RWPE2 (cell line): ENCODE measurements at regions not wholly inside any gene's neighbourhood (a gene's known extent, or its start where the extent isn't known, plus 50 kb on each side); places are given as distances from the start of the nearest gene placed in this dataset.

Source experiments
- ATAC-seq: fragments of 200-7000 bp; cut with Tn5 transposase; 3 replicates; pipeline ENCODE4 v1.9.1; 2021; ENCODE audit warnings: low read depth
- DNase-seq: peaks from one replicate; pipeline ENCODE4 v3.0.0-alpha.2; 2020; ENCODE audit warnings: low spot score
- H3K27ac ChIP-seq: fragments of 450-650 bp; 2 replicates; pipeline ENCODE4 v1.5.1; 2017; ENCODE audit warnings: mild to moderate bottlenecking; ENCODE audit not compliant: poor library complexity, severe bottlenecking
- H3K27me3 ChIP-seq: fragments of 250-450 bp; sonication (Bioruptor Pico); 2 replicates; pipeline ENCODE4 v1.5.1; 2021; ENCODE audit warnings: mild to moderate bottlenecking, moderate library complexity; ENCODE audit not compliant: insufficient read depth, poor library complexity, severe bottlenecking
- H3K36me3 ChIP-seq: fragments of 250-450 bp; sonication (Bioruptor Pico); 2 replicates; pipeline ENCODE4 v1.5.1; 2020; ENCODE audit warnings: low read depth, mild to moderate bottlenecking, moderate library complexity
- H3K4me1 ChIP-seq: fragments of 250-450 bp; sonication (Bioruptor Pico); 2 replicates; pipeline ENCODE4 v1.5.1; 2021; ENCODE audit warnings: mild to moderate bottlenecking, moderate library complexity; ENCODE audit not compliant: insufficient read depth, poor library complexity, severe bottlenecking
- H3K4me3 ChIP-seq: fragments of 250-450 bp; sonication (Bioruptor Pico); 2 replicates; pipeline ENCODE4 v1.5.1; 2021; ENCODE audit warnings: mild to moderate bottlenecking, moderate library complexity; ENCODE audit not compliant: severe bottlenecking
- H3K9me3 ChIP-seq: fragments of 250-450 bp; sonication (Bioruptor Pico); 2 replicates; pipeline ENCODE4 v1.5.1; 2021; ENCODE audit warnings: mild to moderate bottlenecking, moderate library complexity; ENCODE audit not compliant: severe bottlenecking
- TF ChIP-seq, protein P1 (sequence below): fragments of 450-650 bp; IDR thresholded peaks from one replicate; pipeline ENCODE4 v1.5.1; 2017; ENCODE audit warnings: mild to moderate bottlenecking, moderate library complexity; ENCODE audit not compliant: poor library complexity, severe bottlenecking

DNA sequence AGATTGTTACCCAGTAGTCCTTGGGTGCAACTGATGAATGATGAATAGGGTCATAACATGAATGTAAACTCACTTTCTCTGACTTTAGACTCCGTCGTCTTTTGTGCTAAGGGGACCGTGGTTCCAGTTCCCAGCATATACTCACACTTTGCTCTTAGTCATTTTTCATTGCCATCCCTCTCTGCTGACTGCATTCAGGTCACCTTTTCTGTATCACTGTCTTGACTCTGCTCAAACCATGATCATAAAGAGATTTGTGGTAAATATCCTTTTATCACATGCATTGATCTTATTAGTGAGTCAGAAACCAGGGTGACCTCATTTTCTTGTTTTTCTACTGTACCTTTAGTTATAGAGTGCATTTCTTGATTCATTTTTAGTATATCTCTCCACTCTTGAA is 141.1 kb upstream of the AGR3 start:
- H3K36me3 ChIP-seq, result no peaks in the 10 kb centered on the region
- TF ChIP-seq, protein P1, sequence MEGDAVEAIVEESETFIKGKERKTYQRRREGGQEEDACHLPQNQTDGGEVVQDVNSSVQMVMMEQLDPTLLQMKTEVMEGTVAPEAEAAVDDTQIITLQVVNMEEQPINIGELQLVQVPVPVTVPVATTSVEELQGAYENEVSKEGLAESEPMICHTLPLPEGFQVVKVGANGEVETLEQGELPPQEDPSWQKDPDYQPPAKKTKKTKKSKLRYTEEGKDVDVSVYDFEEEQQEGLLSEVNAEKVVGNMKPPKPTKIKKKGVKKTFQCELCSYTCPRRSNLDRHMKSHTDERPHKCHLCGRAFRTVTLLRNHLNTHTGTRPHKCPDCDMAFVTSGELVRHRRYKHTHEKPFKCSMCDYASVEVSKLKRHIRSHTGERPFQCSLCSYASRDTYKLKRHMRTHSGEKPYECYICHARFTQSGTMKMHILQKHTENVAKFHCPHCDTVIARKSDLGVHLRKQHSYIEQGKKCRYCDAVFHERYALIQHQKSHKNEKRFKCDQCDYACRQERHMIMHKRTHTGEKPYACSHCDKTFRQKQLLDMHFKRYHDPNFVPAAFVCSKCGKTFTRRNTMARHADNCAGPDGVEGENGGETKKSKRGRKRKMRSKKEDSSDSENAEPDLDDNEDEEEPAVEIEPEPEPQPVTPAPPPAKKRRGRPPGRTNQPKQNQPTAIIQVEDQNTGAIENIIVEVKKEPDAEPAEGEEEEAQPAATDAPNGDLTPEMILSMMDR, result no peak
- ATAC-seq, result no peak
- no peak for DNase-seq
- no peak overlapping the region for H3K27ac ChIP-seq
- peaks cover 17% of the 10 kb centered on the region for H3K4me1 ChIP-seq
- no peaks in the 10 kb centered on the region for H3K27me3 ChIP-seq
- no peak overlapping the region for H3K4me3 ChIP-seq
- no peaks in the 10 kb centered on the region for H3K9me3 ChIP-seq

DNA sequence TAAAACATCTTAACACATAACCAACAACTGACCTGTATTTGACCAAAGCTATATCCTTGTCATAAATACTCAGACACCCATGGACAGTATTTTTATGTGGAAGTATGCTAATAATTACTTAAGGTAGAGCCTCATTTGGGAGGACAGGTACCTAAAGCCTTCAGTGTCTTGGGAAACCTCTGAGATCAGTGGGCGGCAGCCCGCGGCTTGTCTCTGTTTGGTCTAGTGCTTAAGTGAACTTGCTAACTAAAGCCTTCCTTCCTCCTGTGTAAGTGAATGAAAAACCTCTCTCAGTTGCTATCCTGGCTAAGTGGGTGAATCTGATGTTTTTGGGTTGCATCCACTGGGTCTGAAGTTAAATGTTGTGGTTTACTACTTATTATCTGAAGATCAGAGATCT is 144.5 kb upstream of the AGR3 start:
- TF ChIP-seq, protein P1, result no peak
- H3K9me3 ChIP-seq, result no peaks in the 10 kb centered on the region
- H3K27ac ChIP-seq, result no peak overlapping the region
- H3K27me3 ChIP-seq, result no peaks in the 10 kb centered on the region
- DNase-seq (no peak), ATAC-seq (no peak)
- H3K4me3 ChIP-seq, result no peak overlapping the region
- no peaks in the 10 kb centered on the region for H3K36me3 ChIP-seq
- peaks cover 5% of the 10 kb centered on the region for H3K4me1 ChIP-seq

DNA sequence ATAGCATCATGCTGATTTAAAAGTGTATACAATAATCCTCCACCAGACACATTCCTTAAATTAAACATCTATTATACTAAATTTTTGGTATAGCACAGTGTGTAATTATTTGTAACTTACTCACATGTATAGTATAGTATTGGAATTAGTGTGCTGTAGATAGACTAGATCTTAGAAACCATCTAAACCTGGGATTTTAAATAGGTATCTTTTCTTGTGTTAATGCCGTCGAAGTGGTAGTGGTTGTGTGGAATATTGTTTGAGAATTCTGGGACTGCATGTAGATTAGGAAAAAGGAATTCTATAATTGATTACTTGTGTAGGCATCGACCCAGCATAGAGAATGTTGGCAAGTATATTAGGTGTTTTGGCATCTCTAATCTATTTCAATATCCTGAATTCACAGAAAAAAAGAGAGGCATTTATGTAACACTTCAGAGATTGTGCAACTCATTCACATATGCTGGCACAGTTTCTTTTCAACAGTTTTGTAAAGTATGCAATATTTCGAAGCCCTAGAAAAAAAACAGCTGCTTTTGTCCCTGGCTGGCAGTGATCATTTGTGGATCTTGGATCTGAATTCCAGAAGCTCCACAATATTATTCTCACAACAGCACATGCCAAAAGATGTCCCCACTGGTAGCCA is 145.5 kb upstream of the AGR3 start:
- TF ChIP-seq, protein P1, result no peak
- Histone ChIP-seq H3K36me3 (no peaks in the 10 kb centered on the region), H3K4me3 (no peak overlapping the region), H3K27ac (no peak overlapping the region), H3K9me3 (no peaks in the 10 kb centered on the region), H3K4me1 (no peaks in the 10 kb centered on the region), H3K27me3 (no peaks in the 10 kb centered on the region)
- DNase-seq (no peak), ATAC-seq (no peak)

DNA sequence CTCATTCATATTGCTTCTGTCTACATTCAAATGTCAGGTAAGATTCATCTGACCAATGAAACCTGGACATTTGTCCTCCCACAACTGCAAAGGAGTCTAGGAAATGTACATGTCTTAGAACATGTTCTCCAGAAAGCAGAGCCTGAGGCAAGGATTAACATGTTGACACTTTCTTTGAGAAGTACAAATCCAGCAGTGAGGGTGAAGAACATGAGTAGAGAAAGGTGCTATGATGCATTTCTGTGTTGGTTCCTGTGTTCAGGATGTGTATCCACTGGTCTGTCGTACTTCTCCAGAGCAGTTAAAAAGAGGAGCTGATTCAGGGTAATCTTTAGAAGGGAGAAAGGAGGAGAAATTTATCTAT is 146.0 kb upstream of the AGR3 start:
- DNase-seq (no peak), ATAC-seq (no peak)
- Histone ChIP-seq H3K27ac (no peak overlapping the region), H3K9me3 (no peaks in the 10 kb centered on the region), H3K27me3 (no peaks in the 10 kb centered on the region), H3K36me3 (no peaks in the 10 kb centered on the region), H3K4me1 (no peaks in the 10 kb centered on the region), H3K4me3 (no peak overlapping the region)
- TF ChIP-seq, protein P1, result no peak

DNA sequence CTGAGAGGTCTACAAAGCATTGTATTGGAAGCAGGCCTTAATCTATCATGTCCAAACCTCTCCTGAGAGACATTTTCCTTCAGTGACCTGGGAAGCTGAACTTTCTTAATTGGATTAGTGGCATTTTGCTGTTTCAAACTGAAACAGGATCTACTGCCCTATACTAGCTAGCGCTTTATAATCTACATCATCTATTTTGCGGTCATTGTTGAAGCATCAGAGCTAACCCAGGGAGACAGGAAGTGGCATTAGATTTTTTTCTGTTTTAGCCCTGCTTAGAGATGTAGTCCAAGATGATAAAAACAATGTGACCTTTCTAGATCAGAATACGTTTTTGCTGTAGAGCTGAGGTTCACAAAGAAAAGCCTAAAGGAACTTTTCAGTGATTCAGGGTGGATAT is 147.4 kb upstream of the AGR3 start:
- no peaks in the 10 kb centered on the region for H3K4me1 ChIP-seq
- H3K27me3 ChIP-seq, result no peaks in the 10 kb centered on the region
- no peaks in the 10 kb centered on the region for H3K36me3 ChIP-seq
- no peaks in the 10 kb centered on the region for H3K9me3 ChIP-seq
- TF ChIP-seq, protein P1, result no peak
- DNase-seq, result no peak
- no peak for ATAC-seq
- no peak overlapping the region for H3K4me3 ChIP-seq
- no peak overlapping the region for H3K27ac ChIP-seq
